Tibial nerve (tissue), 3 donors: ENCODE measurements at regions not wholly inside any gene's neighbourhood (a gene's known extent, or its start where the extent isn't known, plus 50 kb on each side); places are given as distances from the start of the nearest gene placed in this dataset.

Experiments
- POLR2A ChIP-seq, 2 donors: fragments of 450-650 bp; IDR thresholded peaks; one replicate each; pipeline ENCODE4 v1.6.1; 2017; ENCODE audit warnings: antibody characterized with exemption in 2 of 2, mild to moderate bottlenecking in 2 of 2, moderate library complexity in 2 of 2
- TF ChIP-seq, protein P1 (sequence below), 5 experiments: fragments of 200-600 bp in 3 of 5; fragments of 450-650 bp in 2 of 5; sonication (generic) in 3 of 5; IDR thresholded peaks; one replicate each; pipeline ENCODE4 v1.5.1; 2016 to 2019; ENCODE audit warnings: antibody characterized with exemption in 5 of 5, mild to moderate bottlenecking in 3 of 5, moderate library complexity in 2 of 5

DNA sequence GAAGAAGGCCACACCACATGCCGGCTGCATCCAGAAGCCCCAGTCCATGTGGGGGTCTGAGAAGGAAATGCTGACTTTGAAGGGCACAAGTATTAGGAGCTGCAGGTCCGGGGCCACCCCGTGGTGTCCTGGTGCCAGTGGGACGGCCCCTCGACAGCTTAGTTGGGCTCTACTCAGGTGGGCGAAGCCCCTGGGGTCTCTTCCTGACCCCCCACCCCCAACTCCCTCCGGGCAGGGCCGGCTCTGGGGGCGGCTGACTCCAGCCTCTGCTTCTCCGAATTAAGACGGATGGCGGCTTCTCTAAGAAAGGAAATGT lies 62.1 kb upstream of the TTC34 start:
- TF ChIP-seq, protein P1, sequence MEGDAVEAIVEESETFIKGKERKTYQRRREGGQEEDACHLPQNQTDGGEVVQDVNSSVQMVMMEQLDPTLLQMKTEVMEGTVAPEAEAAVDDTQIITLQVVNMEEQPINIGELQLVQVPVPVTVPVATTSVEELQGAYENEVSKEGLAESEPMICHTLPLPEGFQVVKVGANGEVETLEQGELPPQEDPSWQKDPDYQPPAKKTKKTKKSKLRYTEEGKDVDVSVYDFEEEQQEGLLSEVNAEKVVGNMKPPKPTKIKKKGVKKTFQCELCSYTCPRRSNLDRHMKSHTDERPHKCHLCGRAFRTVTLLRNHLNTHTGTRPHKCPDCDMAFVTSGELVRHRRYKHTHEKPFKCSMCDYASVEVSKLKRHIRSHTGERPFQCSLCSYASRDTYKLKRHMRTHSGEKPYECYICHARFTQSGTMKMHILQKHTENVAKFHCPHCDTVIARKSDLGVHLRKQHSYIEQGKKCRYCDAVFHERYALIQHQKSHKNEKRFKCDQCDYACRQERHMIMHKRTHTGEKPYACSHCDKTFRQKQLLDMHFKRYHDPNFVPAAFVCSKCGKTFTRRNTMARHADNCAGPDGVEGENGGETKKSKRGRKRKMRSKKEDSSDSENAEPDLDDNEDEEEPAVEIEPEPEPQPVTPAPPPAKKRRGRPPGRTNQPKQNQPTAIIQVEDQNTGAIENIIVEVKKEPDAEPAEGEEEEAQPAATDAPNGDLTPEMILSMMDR (IDR thresholded peaks at IDR 0.05), result no peak
- no peak for TF ChIP-seq POLR2A (IDR thresholded peaks at IDR 0.05)
